H4 (cell line): ENCODE measurements at regions not wholly inside any gene's neighbourhood (a gene's known extent, or its start where the extent isn't known, plus 50 kb on each side); places are given as distances from the start of the nearest gene placed in this dataset.
"Not testable (repeated sequence)": the region's sequence is repeated elsewhere in the genome, so short reads cannot be mapped to it uniquely, and the experiment has no call there.

Experiments
- DNase-seq: peaks from one replicate; pipeline ENCODE4 v3.0.0-alpha.2; 2015; ENCODE audit warnings: low spot score

- DNase-seq = no peak
Measured at GRCh38 chr6:100099189-100100074, 105.4 kb upstream of the MCHR2 start.

GRCh38 chr6:100096936-100097335 lies 102.9 kb upstream of the MCHR2 start:
- no peak for DNase-seq

- no peak for DNase-seq
Measured at GRCh38 chr6:100096341-100096740, 102.3 kb upstream of the MCHR2 start.

GRCh38 chr6:100093405-100093804 lies 99.4 kb upstream of the MCHR2 start:
- no peak for DNase-seq

GRCh38 chr6:100088009-100088408 lies 94.0 kb upstream of the MCHR2 start:
- peak; percentile 62 for DNase-seq

GRCh38 chr6:100084991-100085364 lies 91.0 kb upstream of the MCHR2 start:
- no peak for DNase-seq

GRCh38 chr6:100084316-100084990 lies 90.4 kb upstream of the MCHR2 start:
- peak; percentile 43 for DNase-seq

- DNase-seq = peak; percentile 58
Measured at GRCh38 chr6:100078509-100078908, 84.5 kb upstream of the MCHR2 start.

GRCh38 chr6:100065348-100065747 lies 71.3 kb upstream of the MCHR2 start:
- DNase-seq = no peak

GRCh38 chr6:100062621-100063020 lies 68.6 kb upstream of the MCHR2 start:
- no peak for DNase-seq

GRCh38 chr6:100057941-100058340 lies 63.9 kb upstream of the MCHR2 start:
- no peak for DNase-seq

- DNase-seq = no peak
Measured at GRCh38 chr6:100050550-100050949, 56.5 kb upstream of the MCHR2 start.

GRCh38 chr6:100043961-100044360 lies 49.9 kb upstream of the MCHR2 start:
- DNase-seq = not testable (repeated sequence)
